ENCODE measurements at regions not wholly inside any gene's neighbourhood (a gene's known extent, or its start where the extent isn't known, plus 50 kb on each side); places are given as distances from the start of the nearest gene placed in this dataset.

- TF ChIP-seq, protein P1, sequence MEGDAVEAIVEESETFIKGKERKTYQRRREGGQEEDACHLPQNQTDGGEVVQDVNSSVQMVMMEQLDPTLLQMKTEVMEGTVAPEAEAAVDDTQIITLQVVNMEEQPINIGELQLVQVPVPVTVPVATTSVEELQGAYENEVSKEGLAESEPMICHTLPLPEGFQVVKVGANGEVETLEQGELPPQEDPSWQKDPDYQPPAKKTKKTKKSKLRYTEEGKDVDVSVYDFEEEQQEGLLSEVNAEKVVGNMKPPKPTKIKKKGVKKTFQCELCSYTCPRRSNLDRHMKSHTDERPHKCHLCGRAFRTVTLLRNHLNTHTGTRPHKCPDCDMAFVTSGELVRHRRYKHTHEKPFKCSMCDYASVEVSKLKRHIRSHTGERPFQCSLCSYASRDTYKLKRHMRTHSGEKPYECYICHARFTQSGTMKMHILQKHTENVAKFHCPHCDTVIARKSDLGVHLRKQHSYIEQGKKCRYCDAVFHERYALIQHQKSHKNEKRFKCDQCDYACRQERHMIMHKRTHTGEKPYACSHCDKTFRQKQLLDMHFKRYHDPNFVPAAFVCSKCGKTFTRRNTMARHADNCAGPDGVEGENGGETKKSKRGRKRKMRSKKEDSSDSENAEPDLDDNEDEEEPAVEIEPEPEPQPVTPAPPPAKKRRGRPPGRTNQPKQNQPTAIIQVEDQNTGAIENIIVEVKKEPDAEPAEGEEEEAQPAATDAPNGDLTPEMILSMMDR (IDR thresholded peaks at IDR 0.05) = no peak
- TF ChIP-seq POLR2A (IDR thresholded peaks at IDR 0.05) = no peak
Measured at GRCh38 chr14:25237845-25238244, 187.9 kb upstream of the STXBP6 start.

All from lower leg skin (tissue), 3 donors.